Rectal smooth muscle tissue (tissue), 1 donor: ENCODE measurements at regions not wholly inside any gene's neighbourhood (a gene's known extent, or its start where the extent isn't known, plus 50 kb on each side); places are given as distances from the start of the nearest gene placed in this dataset.
"Not testable (repeated sequence)": the region's sequence is repeated elsewhere in the genome, so short reads cannot be mapped to it uniquely, and the experiment has no call there.

Experiments used
- H3K27ac ChIP-seq: one replicate; pipeline ENCODE4 v1.7.0; 2013; ENCODE audit warnings: low read depth, low read length, inconsistent platforms
- H3K27me3 ChIP-seq: one replicate; pipeline ENCODE4 v1.7.0; 2013; ENCODE audit warnings: low read length; ENCODE audit not compliant: control insufficient read depth, insufficient read depth
- H3K36me3 ChIP-seq: one replicate; pipeline ENCODE4 v1.7.0; 2013; ENCODE audit warnings: low read length; ENCODE audit not compliant: control insufficient read depth, insufficient read depth
- H3K4me1 ChIP-seq: one replicate; pipeline ENCODE4 v1.7.0; 2013; ENCODE audit warnings: low read length; ENCODE audit not compliant: control insufficient read depth, insufficient read depth
- H3K4me3 ChIP-seq: one replicate; pipeline ENCODE4 v1.7.0; 2013; ENCODE audit warnings: low read length
- H3K9ac ChIP-seq: one replicate; pipeline ENCODE4 v1.7.0; 2013; ENCODE audit warnings: low read length

DNA sequence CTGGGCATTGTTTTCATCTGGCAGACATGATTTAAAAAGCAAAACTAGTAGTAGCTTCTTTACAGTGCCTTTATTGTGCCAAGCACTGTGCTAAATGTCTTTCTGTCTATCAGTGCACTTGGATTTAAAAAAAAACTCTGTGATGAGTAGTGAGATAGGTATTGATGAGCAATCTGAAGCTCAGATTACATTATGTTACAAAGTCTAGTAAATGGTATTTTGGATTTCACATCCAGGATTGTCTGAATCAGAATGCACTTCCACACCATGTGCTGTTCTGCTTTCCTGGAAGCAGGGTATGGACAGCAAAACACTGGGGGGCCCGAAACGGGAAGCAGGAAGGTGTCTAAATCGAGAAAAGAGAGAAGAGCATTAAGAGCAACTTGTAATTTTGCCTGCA, 103.4 kb upstream of the CCN2 start:
- Histone ChIP-seq H3K27ac (no peak overlapping the region), H3K36me3 (no peaks in the 10 kb centered on the region), H3K4me1 (no peaks in the 10 kb centered on the region), H3K4me3 (no peak overlapping the region), H3K27me3 (no peaks in the 10 kb centered on the region), H3K9ac (no peak overlapping the region)

GRCh38 chr6:132053511-132053910, 102.3 kb upstream of the CCN2 start:
- Histone ChIP-seq H3K27me3 (no peaks in the 10 kb centered on the region), H3K4me1 (no peaks in the 10 kb centered on the region), H3K4me3 (no peak overlapping the region), H3K36me3 (no peaks in the 10 kb centered on the region), H3K9ac (no peak overlapping the region), H3K27ac (no peak overlapping the region)

GRCh38 chr6:132052096-132052495, 100.9 kb upstream of the CCN2 start:
- H3K4me3 ChIP-seq, result no peak overlapping the region

GRCh38 chr6:132045877-132046276, 94.7 kb upstream of the CCN2 start:
- H3K36me3 ChIP-seq, result no peaks in the 10 kb centered on the region
- H3K27me3 ChIP-seq, result no peaks in the 10 kb centered on the region
- H3K4me3 ChIP-seq, result no peak overlapping the region
- H3K27ac ChIP-seq, result no peak overlapping the region
- no peak overlapping the region for H3K9ac ChIP-seq
- no peaks in the 10 kb centered on the region for H3K4me1 ChIP-seq

More at GRCh38 chr6:132052096-132052495, 100.9 kb upstream of the CCN2 start:
- Histone ChIP-seq H3K36me3 (no peaks in the 10 kb centered on the region), H3K4me1 (no peaks in the 10 kb centered on the region), H3K9ac (no peak overlapping the region), H3K27me3 (no peaks in the 10 kb centered on the region), H3K27ac (no peak overlapping the region)

GRCh38 chr6:132043148-132043547, 92.0 kb upstream of the CCN2 start:
- Histone ChIP-seq H3K27me3 (no peaks in the 10 kb centered on the region), H3K36me3 (no peaks in the 10 kb centered on the region), H3K4me3 (no peak overlapping the region), H3K4me1 (no peaks in the 10 kb centered on the region), H3K27ac (no peak overlapping the region), H3K9ac (no peak overlapping the region)

GRCh38 chr6:132041706-132042105, 90.5 kb upstream of the CCN2 start:
- H3K4me1 ChIP-seq, result no peaks in the 10 kb centered on the region
- H3K9ac ChIP-seq, result no peak overlapping the region
- no peak overlapping the region for H3K4me3 ChIP-seq
- H3K27ac ChIP-seq, result no peak overlapping the region
- H3K27me3 ChIP-seq, result no peaks in the 10 kb centered on the region
- H3K36me3 ChIP-seq, result no peaks in the 10 kb centered on the region

DNA sequence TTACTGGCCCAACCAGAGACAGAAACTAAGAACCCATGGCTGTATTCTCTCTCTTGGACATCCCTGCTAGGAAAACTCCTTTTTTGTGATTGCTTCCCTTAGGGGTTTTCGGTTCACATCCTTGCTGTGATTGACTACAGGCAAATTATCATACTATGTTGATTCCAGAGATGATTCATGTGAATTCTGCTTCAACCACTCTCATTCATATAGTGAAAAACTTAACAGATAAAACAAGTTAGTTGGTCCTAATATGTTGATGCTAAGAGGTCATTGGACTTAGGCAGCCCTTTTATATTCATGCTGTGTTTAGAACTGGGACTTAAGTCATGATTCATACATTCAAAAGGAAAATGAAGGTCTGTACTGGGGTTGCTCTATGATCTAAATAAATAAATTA, 76.9 kb upstream of the CCN2 start:
- Histone ChIP-seq H3K4me3 (no peak overlapping the region), H3K36me3 (no peaks in the 10 kb centered on the region), H3K27me3 (no peaks in the 10 kb centered on the region), H3K4me1 (no peaks in the 10 kb centered on the region), H3K9ac (no peak overlapping the region), H3K27ac (no peak overlapping the region)

- peaks cover 5% of the 10 kb centered on the region for H3K4me1 ChIP-seq
- no peak overlapping the region for H3K4me3 ChIP-seq
- H3K9ac ChIP-seq, result no peak overlapping the region
- no peaks in the 10 kb centered on the region for H3K27me3 ChIP-seq
- no peaks in the 10 kb centered on the region for H3K36me3 ChIP-seq
- H3K27ac ChIP-seq, result no peak overlapping the region
Observed at GRCh38 chr6:132025468-132025867, 74.3 kb upstream of the CCN2 start.

GRCh38 chr6:132023490-132023889, 72.3 kb upstream of the CCN2 start:
- no peak overlapping the region for H3K4me3 ChIP-seq
- no peaks in the 10 kb centered on the region for H3K27me3 ChIP-seq
- no peak overlapping the region for H3K9ac ChIP-seq
- H3K4me1 ChIP-seq, result peaks cover 11% of the 10 kb centered on the region
- H3K27ac ChIP-seq, result no peak overlapping the region
- no peaks in the 10 kb centered on the region for H3K36me3 ChIP-seq

- H3K4me1 ChIP-seq, result peaks cover 11% of the 10 kb centered on the region
- H3K4me3 ChIP-seq, result no peak overlapping the region
- no peaks in the 10 kb centered on the region for H3K36me3 ChIP-seq
- no peak overlapping the region for H3K9ac ChIP-seq
- H3K27ac ChIP-seq, result no peak overlapping the region
- H3K27me3 ChIP-seq, result no peaks in the 10 kb centered on the region
Observed at GRCh38 chr6:132021552-132022375, 70.6 kb upstream of the CCN2 start.

DNA sequence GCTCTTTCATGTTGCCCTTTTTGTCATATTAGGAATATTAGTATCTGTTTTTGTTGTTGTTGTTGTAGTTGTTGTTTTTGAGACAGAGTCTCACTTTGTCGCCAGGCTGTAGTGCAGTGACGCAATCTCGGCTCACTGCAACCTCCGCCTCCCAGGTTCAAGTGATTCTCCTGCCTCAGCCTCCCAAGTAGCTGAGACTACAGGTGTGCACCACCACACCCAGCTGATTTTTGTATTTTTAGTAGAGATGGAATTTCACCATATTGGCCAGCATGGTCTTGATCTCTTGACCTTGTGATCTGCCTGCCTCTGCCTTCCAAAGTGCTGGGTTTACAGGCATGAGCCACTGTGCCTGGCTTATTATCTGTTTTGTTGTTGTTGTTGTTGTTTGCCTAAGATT, 69.7 kb upstream of the CCN2 start:
- Histone ChIP-seq H3K27ac (peak overlapping the region; percentile 64), H3K4me1 (peaks cover 11% of the 10 kb centered on the region)
- H3K36me3 ChIP-seq, H3K9ac ChIP-seq, H3K4me3 ChIP-seq, H3K27me3 ChIP-seq: not testable (repeated sequence)

DNA sequence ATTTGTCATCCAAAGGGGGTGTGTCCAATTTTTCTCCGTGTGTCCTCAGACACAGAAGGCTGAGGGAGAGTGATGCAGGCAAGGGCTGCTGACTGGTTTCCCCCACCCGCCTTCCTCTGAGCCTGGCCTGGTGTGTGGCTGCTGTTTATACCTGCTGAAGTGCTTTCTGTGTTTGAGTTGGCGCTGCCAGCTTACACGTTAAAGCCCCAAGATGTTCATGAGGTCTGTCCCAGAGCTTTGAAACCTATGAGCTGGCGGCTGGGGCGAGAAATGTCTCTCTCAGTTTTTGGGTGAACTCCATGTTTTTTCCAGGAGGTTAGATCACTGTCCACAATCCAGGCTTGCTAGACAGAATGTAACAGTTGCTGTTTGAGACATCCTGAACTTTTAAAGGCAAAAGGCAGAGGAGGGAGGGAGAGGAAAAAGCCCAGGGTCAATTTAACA, 69.0 kb upstream of the CCN2 start:
- Histone ChIP-seq H3K4me3 (no peak overlapping the region), H3K9ac (no peak overlapping the region), H3K36me3 (no peaks in the 10 kb centered on the region), H3K27me3 (no peaks in the 10 kb centered on the region), H3K4me1 (peaks cover 11% of the 10 kb centered on the region), H3K27ac (peak overlapping the region; percentile 64)

GRCh38 chr6:132019586-132019985, 68.4 kb upstream of the CCN2 start:
- Histone ChIP-seq H3K27ac (peak overlapping the region; percentile 64), H3K9ac (no peak overlapping the region), H3K4me3 (no peak overlapping the region)

More at GRCh38 chr6:132019586-132019985, 68.4 kb upstream of the CCN2 start:
- H3K4me1 ChIP-seq, result peaks cover 11% of the 10 kb centered on the region
- no peaks in the 10 kb centered on the region for H3K27me3 ChIP-seq
- no peaks in the 10 kb centered on the region for H3K36me3 ChIP-seq
